ACHN (cell line): ENCODE measurements at regions not wholly inside any gene's neighbourhood (a gene's known extent, or its start where the extent isn't known, plus 50 kb on each side); places are given as distances from the start of the nearest gene placed in this dataset.

ENCODE experiments used
- DNase-seq: peaks from one replicate; pipeline ENCODE4 v3.0.0-alpha.2; 2015
- in situ Hi-C: cut with HindIII; loops from 2 replicates; pipeline ENCODE4 v1.10.0; 2017; ENCODE audit warnings: low sequenced_read_pairs, low pct_ligation_motif_present, low pct_unique_long_range_greater_than_20kb

- DNase-seq = no peak
- in situ Hi-C loops = no loop called here
Observed at GRCh38 chr10:130723704-130724103, 587.5 kb downstream of the GLRX3 start.

- no peak for DNase-seq
- in situ Hi-C loops = no loop called here
Observed at GRCh38 chr10:130725474-130725970, 586.0 kb downstream of the TCERG1L start.

- in situ Hi-C loops = no loop called here
- DNase-seq = no peak
Observed at GRCh38 chr10:130726996-130727725, 584.4 kb downstream of the TCERG1L start.

GRCh38 chr10:130727766-130728490, 583.6 kb downstream of the TCERG1L start:
- in situ Hi-C loops = no loop called here
- no peak for DNase-seq

GRCh38 chr10:130728531-130729215, 582.8 kb downstream of the TCERG1L start:
- in situ Hi-C loops = no loop called here
- DNase-seq = no peak

GRCh38 chr10:130729876-130730275, 581.6 kb downstream of the TCERG1L start:
- DNase-seq = no peak
- in situ Hi-C loops = no loop called here

GRCh38 chr10:130737186-130737585, 574.3 kb downstream of the TCERG1L start:
- in situ Hi-C loops = no loop called here
- no peak for DNase-seq

GRCh38 chr10:130737621-130738020, 573.9 kb downstream of the TCERG1L start:
- peak; percentile 6 for DNase-seq
- in situ Hi-C loops = no loop called here

- DNase-seq = no peak
- in situ Hi-C loops = no loop called here
Observed at GRCh38 chr10:130739016-130739756, 572.3 kb downstream of the TCERG1L start.

GRCh38 chr10:130739757-130740145, 571.8 kb downstream of the TCERG1L start:
- in situ Hi-C loops = no loop called here
- DNase-seq = no peak

- in situ Hi-C loops = no loop called here
- no peak for DNase-seq
Observed at GRCh38 chr10:130740166-130740565, 571.4 kb downstream of the TCERG1L start.

GRCh38 chr10:130740915-130741750, 570.4 kb downstream of the TCERG1L start:
- in situ Hi-C loops = no loop called here
- no peak for DNase-seq

GRCh38 chr10:130741901-130742855, 569.3 kb downstream of the TCERG1L start:
- in situ Hi-C loops = no loop called here
- DNase-seq = no peak

GRCh38 chr10:130742941-130743675, 568.4 kb downstream of the TCERG1L start:
- in situ Hi-C loops = no loop called here
- DNase-seq = no peak

GRCh38 chr10:130743751-130744271, 567.7 kb downstream of the TCERG1L start:
- no peak for DNase-seq
- in situ Hi-C loops = no loop called here

GRCh38 chr10:130744631-130745030, 566.9 kb downstream of the TCERG1L start:
- in situ Hi-C loops = no loop called here
- DNase-seq = no peak
